GOT3 (cell line): ENCODE measurements at regions not wholly inside any gene's neighbourhood (a gene's known extent, or its start where the extent isn't known, plus 50 kb on each side); places are given as distances from the start of the nearest gene placed in this dataset.
"Not testable (repeated sequence)": the region's sequence is repeated elsewhere in the genome, so short reads cannot be mapped to it uniquely, and the experiment has no call there.

Experiments
- DNase-seq: peaks from one replicate; lab custom pipeline; 2025; ENCODE audit warnings: mixed read lengths; lab: John Stamatoyannopoulos, UW

DNA sequence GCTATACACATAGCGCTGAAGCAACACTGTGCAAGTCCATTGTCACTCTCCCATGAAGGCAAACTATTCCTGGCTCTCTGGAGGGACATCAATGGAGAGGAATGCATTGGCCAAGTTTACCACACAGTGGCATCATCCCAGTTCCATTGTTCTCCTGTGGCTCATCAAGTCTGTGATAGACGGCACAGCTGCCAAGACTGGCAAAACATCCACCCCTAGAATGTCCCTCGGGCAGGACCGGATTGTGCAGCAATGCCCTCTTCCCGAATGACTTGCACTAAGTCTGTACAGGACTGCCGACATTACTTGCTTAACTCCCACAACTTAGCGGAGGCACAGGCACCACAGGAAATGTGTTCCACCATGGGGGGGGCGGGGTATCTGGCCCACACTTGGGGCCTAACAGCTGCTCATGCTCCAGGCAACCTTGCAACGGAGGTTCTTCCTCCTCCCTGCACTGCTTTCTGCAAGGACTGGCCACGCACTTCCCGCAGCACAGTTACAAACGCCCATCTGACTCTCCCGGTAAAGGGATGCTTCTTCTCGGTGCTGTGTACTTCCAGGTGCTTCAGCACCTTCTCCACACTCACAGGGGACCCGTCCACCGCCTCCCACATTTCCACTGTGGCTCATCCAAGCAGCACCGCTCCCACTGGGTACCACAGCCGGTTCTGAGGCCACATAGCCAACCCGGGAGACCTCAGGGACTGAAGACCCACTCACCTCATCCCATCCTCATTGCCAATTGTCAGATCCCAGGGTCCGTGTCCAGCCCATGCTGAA, 1309.6 kb upstream of the RAG2 start:
- DNase-seq = no peak

DNA sequence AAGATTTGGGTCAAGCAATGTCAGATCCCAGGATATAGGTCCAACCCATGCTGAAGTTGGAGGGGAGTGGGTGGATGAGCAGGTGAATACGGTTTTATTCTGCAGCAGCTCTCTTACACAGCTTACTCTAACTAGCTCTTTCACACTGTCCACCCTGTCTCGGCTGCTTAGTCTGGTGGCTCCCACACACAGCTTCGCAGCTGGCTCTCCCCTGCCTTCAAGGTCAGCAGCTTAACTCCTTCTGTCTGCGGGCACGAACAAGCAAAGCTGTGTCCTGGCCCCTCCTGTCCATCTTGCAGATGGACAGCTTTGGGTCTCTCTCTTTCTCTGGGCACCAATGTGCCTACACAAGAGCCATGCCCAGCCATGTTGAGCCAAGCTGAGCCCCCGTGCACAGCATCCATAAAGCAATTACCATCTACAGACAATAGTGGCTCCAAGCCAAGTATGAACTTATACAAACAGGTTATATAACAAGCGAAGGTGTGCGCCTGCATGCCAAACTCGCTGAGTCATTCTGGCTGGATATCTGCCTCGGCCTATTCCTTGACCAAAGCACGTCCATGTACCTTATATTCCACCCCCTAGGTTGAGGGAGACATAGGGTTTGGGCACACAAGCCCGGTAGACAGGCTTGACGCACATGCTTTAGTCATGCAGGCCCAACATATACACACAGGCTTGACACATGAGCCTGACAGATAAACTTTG, 1307.8 kb upstream of the RAG2 start:
- no peak for DNase-seq

DNA sequence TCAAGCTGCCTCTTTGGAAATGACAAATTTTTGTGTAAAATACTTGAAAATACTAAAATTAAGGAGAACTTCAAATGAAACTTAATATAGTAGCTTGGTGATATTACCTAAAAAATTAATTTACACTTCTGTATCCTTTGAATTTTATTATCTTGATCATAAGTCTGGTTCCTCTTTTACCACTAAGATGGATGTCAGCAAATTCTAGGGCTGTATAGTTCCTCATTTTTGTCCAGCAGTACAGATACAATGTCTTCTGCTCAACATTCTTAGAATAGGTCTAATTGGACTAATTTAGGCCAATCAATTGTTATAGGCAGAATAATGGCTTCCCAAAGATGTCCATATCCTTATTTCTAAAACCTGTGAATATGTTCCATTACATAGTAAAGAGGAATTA, 1298.0 kb upstream of the RAG2 start:
- no peak for DNase-seq

DNA sequence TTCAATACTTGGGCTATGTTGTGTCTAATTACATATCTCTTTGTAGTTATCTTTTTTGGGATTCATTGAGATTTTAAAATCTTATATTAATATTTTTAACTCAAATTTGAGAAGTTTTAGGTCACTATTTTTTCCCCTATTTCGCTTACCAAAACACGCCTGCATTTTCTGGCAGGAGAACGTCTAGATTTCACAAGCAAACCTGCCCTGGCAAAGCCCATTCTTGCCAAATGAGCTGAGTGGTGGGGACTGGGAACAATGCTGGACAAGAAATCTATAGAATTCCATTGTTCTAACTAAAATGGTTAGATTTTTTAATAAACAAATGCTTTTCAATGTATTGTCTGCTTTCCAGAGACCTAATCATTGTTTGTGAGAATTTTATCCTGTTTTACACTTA, 1283.7 kb upstream of the RAG2 start:
- DNase-seq = no peak

DNA sequence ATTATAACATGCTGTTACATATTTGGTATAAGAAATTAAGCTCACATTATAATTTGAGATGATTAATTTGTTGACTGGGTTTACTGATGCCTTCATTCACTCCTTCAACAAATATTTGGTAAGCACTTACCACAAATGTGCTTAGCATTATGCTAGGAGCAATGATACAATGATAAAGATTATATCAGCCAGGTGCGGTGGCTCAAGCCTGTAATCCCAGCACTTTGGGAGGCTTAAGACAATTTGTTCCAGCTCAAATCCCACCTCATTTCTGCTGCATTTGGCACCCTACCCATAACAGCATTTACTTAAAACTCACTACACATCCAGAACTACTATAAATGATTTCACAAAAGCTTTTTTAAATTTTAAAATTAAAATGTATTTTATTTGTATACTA, 1263.6 kb upstream of the RAG2 start:
- no peak for DNase-seq

DNA sequence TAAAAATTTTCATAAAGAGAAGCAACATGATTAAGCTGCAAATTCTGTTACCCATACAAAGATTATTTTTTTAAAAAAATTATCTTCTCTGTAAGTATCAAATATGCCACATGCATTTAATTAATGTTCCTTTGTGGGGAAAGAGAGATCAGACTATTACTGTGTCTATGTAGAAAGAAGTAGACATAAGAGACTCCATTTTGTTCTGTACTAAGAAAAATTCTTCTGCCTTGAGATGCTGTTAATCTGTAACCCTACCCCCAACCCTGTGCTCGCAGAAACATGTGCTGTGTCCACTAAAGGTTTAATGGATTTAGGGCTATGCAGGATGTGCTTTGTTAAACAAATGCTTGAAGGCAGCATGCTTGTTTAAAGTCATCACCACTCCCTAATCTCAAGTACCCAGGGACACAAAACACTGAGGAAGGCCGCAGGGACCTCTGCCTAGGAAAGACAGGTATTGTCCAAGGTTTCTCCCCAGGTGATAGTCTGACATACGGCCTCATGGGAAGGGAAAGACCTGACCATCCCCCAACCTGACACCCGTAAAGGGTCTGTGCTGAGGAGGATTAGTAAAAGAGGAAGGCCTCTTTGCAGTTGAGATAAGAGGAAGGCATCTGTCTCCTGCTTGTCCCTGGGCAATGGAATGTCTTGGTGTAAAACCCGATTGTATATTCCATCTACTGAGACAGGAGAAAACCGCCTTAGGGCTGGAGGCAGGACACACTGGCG, 1260.9 kb upstream of the RAG2 start:
- not testable (repeated sequence) for DNase-seq

DNA sequence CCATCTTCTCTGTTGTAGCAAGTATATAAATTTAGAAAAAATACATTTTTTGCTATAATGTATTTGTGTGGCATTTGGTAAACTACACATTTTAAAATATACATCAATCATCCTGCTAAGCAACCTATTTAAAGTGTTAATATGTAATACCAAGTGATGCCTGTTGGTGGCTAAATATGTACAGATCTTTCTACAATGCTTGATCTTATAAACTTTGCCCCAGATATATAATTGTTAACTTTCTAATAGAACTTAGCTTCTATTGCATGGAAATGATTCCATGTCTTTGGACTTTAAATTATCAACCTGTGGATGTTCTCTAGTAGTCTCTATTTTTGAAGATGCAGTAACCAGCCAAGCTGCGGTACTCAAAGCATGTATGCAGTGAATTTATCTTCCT, 1260.4 kb upstream of the RAG2 start:
- no peak for DNase-seq

DNA sequence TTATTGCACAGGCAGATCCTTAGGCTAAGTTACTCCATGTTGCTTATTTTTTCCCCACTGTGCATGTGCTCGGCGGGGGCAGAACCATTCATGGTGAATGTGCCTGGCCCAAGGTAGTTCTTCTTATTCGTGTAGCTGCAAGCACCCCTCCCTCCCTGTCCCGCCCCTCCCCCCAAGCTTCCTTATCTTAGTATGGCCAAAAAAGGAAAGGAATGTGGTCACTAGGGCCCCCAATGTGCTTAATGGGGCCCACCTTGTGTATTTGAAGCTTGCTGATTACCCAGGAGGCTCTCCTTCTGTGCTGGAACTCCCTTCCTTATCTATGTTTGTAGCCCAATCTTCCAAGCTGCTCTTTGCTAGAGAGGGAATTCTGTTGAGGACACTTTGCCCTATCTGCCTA, 1259.7 kb upstream of the RAG2 start:
- DNase-seq = no peak

DNA sequence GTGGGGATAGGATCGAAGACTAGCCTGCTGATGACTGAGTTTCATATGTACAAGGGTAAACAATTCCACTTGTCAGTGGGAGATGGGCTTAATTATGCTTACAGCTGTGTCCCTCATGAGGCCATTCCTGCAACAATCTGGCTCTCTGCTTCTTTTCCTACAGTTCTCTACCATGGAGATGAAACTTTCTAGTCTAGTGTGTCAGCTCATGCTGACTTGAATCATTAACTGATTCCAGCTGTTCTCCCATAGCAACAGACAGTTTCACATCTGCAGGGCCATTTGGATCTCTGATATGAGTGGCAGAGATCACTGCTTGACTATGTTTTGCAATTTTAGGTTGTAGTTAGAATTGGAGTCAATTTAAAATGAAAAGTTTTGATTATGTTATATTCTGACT, 1251.7 kb upstream of the RAG2 start:
- DNase-seq = no peak

DNA sequence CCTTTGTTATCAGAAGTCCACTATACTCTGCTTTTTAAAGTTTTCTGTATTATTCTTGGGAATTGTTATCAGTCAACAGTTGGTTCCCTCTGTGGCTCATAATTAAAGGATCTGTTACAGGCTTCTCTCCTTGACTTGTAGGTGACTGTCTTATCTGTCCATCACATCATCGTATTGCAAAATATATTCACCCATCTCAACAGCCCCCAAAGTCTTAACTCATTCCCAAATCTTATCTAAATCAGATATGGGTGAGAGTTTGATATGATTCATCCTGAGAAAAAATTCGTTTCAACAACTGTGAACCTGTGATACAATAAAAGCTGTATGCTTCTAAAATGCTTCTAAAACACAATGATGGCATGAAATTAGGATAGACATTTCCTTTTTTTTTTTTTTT, 1245.6 kb upstream of the RAG2 start:
- DNase-seq = no peak

DNA sequence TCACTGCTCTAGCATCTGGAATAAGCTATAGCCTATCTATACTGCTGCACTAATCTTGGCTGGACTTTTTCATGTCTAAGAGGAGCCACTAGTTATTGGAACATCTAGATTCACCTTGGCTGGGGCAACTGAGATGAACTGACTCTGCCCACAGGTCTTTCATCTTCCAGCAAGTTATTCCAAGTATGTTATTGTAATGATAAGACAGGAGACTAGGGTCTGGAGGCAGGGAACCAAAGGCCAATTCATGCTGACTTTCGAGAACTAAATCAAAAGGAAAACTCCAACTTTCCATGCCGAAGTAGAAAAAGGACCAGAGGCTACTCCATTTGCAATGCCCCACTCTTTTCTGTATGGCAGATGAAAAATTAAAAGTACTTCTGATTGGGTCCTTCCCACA, 1243.0 kb upstream of the RAG2 start:
- DNase-seq = no peak

DNA sequence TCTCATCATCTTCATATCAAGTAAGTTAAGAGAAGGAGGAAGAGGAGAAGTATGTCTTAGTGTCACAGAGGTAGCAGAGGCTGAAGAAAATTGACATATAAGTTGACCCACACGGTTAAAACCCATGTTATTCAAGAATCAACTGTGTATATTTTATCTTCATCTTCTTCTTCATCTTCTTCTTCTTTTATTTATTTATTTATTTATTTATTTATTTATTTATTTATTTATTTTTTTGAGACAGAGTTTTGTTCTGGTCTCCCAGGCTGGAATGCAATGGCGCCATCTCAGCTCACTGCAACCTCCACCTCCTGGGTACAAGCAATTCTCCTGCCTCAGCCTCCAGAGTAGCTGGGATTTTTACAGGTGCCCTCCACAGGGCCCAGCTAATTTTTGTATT, 1242.3 kb upstream of the RAG2 start:
- DNase-seq = not testable (repeated sequence)

DNA sequence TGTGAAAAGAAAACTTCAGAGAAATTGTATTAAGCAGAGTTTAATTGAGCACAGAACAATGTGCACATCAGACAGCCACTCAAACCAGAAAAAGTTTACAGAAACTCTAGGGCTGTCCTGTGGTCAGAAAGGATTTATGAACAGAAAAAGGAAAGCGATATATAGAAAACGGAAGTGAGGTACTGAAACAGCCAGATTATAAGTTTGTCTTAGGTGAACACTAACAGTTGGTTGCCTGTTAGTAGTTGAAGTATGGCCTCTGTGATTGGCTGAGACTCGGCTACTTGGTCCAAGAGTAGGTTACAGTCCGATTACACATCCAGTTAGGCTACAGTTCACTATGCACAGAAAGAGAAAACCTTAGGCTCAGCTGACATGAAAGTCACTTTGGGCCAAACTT, 1232.5 kb upstream of the RAG2 start:
- DNase-seq = no peak

DNA sequence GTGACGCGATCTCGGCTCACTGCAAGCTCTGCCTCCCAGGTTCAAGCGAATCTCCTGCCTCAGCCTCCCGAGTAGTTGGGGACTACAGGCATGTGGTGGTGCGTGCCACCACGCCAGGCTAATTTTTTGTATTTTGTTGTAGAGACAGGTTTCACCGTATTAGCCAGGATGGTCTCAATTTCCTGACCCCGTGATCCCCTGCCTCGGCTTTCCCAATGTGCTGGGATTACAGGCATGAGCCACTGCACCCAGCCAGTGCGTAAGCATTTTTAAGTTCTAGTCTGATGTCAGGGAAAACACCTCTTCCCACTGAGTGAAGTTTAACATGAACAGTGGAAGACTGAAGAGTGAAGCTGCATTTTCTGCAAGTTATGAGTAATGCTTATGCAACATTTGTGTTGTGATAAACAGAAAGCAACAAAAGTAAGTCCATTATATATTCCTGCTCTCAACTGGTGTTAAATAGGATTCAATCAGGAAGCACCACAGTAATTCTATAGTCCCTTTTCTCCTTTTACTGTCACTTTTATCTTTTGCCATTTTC, 1219.8 kb upstream of the RAG2 start:
- DNase-seq = no peak

DNA sequence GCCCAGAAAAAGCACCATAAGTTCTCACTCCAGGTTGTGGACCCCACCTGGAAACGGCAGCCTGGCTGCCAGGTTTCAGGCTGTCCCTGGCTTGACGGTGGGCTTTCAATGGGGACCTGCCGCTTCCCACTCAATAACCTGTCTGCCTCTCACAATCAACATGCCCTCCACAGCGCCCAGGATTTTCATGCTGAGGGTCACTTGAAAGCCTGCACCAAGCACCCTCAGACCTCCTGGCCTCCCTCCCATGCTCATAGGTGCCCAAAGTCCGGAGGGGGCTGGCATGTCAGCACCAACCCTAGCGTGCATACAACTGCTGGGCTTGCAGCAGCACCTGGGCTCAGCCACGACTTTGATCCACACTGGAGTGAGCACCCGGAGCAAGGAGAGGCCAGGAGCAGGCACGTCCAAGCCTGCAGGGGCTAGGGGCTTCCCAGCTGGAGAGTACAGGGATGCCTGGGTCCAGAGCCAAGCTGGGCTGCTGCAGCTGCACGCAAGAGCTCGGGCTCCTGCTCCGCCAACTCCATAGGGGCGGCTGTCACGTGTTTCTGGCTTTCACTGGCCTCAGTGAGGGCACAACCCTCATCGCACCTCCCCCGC, 1214.3 kb upstream of the RAG2 start:
- no peak for DNase-seq

DNA sequence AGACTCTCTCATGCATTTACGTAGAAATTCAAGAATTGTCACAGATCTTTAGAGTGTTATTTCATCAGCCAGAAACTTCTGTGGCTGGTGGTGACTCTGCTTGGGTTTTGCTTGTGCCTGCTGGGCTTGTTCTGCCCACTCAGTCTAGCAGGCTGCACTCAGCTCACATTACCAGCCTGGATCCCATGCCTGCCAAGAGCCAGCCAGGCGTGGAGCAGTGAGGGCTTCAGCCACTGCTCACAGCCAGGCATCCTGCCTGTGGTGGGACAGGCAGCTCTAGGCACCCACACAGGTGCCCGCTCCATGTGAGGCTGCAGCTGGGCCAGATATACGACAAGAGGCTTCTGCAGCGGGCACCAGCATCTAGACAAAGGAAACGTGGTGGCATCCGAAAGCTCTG, 1213.3 kb upstream of the RAG2 start:
- DNase-seq = no peak

DNA sequence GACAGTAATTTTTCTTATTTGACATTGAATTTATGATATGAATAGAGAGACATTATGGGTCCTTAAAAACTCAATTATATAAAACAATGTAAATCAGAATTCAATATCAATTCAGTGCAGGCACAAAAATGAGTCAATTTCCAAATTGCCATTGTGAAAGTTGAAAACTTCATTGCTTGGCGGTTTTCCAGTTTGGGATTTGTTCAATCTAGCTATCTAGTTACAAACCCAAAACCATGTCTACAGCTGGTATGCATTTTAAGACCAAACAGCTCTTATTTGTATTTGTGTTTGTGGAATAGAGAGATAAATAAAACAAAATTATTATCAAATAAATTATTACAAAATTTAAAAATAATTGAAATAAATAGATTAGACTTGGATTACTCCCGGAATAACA, 1206.6 kb upstream of the RAG2 start:
- DNase-seq = no peak

DNA sequence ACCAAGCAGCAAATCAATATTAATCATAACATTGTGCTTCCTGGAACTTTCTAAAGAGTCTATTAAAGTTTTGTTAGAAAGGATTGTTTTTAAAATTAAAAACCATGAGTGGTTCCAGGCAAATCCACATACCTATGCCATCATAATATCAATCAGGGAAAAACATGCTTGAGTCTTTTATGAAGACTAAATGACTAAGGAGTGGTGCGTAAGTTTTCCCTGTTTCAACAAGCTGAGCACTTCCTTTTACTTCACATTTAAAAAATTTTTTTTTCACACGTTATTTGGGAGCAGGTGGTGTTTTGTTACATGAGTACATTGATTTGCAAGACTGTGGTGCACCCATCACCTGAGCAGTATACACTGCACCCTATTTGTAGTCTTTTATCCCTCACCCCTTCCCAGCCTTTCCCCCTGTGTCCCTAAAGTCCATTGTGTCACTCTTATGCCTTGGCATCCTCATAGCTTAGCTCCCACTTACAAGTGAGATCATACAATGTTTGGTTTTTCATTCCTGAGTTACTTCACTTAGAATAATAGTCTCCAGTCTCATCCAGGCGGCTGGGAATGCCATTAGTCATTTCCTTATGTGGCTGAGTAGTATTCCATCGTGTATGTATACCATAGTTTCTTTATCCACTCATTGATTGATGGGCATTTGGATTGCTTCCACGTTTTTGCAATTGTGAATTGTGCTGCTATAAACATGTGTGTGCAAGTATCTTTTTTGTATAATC, 1190.3 kb upstream of the RAG2 start:
- no peak for DNase-seq

DNA sequence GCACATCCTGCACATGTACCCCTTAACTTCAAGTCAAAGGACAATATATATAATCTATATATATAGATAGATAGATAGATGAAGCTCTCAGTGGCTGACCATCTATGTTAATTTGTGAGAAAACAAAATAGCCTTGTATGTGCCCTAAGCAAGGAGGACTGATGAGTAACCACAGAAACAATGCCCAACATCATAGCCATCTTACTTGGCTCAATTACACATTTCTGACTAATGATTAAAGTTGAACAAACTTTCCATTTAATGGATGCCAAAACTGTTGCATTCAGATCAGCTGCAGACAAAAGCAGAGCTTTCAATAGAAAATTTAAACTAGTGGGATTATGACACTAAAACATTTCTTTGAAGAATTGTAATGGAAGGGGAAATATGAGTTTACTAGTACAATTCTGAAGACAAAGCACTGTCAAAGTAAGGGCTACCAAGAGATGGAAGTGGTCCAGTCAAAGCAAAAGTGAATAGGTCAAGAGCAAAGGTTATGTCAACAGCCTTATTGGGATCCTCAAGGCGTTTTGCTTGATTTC, 1188.2 kb upstream of the RAG2 start:
- DNase-seq = no peak

DNA sequence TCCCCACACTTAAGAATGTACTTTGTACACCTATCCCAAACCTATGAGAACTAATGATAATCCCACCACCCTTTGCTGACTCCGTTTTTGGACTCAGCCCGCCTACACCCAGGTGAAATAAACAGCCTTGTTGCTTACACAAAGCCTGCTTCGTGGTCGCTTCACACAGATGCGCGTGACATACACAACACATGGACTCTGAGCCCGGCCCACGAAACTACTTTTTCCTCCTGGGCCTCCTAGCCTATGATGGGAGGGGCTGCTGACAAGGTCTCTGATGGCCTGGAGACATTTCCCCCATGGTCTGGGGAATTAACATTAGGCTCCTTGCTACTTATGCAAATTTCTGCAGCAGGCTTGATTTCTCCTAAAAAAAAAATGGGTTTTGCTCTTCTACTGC, 1176.4 kb upstream of the RAG2 start:
- no peak for DNase-seq

DNA sequence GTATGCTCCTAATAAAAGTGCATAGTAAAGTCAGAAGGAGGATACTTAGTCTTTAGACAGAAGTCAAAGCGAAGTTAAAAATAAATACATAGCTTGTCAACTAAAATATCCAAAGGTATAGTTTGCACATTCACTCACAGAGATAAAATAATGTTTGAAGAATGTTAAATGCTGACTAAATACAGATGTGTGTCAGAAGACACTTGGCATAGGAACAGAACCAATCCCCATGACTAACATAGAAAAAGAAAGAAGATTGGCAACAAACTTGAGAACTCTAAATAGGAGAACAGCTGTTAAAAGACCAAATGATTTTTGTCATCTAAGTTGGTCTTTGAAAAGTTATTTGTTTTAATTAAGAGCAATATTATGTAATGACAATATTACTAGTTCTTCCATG, 1172.1 kb upstream of the RAG2 start:
- no peak for DNase-seq
